ENCODE measurements at regions not wholly inside any gene's neighbourhood (a gene's known extent, or its start where the extent isn't known, plus 50 kb on each side); places are given as distances from the start of the nearest gene placed in this dataset.
"Not testable (repeated sequence)": the region's sequence is repeated elsewhere in the genome, so short reads cannot be mapped to it uniquely, and the experiment has no call there.

DNA sequence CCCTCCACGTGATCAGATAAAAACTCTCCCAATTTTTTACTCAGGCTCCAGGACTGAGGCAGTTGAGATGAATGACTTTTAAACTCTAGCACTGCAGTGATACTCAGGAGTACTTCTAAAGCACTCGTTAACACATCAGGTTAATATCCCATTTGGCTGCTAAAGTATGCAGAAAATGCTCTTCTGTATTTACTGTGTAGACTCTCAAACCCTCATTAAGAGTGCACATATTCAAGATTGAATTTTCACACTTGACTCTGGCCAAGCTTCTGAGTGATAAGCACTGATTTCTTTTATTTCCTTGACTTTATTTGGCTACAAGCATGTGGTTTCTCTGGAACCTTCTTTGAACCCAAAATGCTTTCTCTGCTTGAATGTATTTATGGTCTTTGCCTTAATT is 392.3 kb upstream of the NECTIN3 start:
- Mint-ChIP-seq H3K4me1 (no peaks in the 10 kb centered on the region), H3K27ac (no peak overlapping the region), H3K9me3 (no peaks in the 10 kb centered on the region), H3K27me3 (peaks cover 3% of the 10 kb centered on the region), H3K36me3 (ENCODE audit: low read depth) (no peaks in the 10 kb centered on the region), H3K4me3 (no peak overlapping the region)
- no peak for ATAC-seq (replicated peaks)

DNA sequence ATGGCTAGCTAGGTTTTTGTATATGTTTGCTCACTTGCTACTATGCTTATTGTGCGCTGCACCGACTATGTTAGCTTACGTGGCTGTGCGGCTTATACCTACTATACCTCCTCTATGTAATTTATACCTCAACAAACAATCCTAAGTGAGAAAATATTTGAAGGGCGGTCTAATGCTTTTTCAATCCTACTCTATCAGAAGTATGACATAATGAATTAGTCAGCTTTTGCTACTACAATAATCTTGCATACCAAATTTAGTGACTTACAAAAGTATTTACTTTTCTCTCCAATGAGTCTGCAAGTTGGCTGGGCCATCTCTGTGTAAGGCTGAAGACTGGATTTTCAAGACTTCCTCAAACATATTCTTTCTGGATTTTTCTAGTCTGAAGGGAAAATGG is 391.2 kb upstream of the NECTIN3 start:
- Mint-ChIP-seq H3K27me3 (peaks cover 3% of the 10 kb centered on the region), H3K4me3 (no peak overlapping the region), H3K9me3 (no peaks in the 10 kb centered on the region), H3K27ac (no peak overlapping the region), H3K4me1 (no peaks in the 10 kb centered on the region), H3K36me3 (ENCODE audit: low read depth) (no peaks in the 10 kb centered on the region)
- ATAC-seq (replicated peaks) = no peak

DNA sequence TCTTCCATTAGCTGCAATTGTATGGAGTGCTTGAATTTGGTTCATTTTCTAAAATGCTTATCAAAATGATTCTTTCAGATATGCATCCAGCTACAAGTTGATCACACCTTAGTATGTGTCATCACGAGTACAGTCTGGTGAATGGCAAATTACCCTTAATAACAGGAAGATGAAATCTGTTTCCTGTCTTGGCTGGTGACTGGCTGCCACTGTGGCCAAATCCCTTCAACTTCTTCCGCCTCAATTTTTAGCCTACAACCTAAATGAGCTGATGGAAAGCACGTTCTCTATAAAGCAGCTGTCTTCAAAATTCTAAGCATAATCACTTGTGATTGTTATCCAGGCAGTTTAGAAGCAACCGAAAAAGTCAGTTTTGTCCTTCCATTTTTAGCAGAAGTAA is 387.1 kb upstream of the NECTIN3 start:
- Mint-ChIP-seq H3K36me3 (ENCODE audit: low read depth) (no peaks in the 10 kb centered on the region), H3K4me1 (no peaks in the 10 kb centered on the region), H3K4me3 (no peak overlapping the region), H3K27me3 (peaks cover 3% of the 10 kb centered on the region), H3K27ac (no peak overlapping the region), H3K9me3 (no peaks in the 10 kb centered on the region)
- ATAC-seq (replicated peaks) = no peak

DNA sequence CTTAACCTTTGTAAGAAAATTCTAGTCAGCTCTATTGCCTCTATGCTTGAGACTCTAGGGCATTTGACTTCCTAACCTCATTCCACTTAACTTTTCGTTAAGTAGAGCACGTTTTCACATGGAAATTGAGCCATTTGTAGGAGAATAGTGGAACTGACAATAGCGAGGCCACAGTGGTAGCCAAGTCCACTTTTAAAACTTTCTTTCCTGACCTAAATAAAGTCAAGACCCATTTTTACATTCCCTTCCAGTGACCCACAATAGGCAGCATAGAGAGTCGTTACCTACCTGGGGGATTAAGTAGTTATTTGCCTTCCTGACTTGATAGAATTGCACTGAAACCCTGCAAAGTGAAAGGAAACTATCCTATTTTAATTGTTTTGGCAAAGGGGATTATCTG is 386.0 kb upstream of the NECTIN3 start:
- no peak for ATAC-seq (replicated peaks)
- Mint-ChIP-seq H3K4me3 (no peak overlapping the region), H3K9me3 (no peaks in the 10 kb centered on the region), H3K27ac (no peak overlapping the region), H3K36me3 (ENCODE audit: low read depth) (no peaks in the 10 kb centered on the region), H3K27me3 (peaks cover 3% of the 10 kb centered on the region), H3K4me1 (no peaks in the 10 kb centered on the region)

DNA sequence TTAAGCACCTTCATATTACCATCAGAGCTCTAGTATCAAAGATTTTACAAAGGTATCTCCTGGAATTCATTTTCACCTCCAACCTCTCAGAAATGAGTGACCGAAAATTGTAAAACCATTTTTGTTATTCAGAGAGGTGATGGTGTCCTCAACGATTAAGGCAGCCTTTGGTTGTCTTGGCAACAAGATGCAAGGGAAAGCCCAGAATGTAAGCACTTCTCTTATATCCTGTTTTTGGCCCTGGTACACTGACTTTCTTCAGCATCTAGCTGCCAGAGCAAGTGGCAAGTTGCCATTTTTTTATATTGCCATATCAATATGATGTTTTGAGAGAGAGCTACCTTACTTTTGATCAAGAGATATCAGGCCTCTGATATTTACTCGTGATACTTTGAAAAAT is 384.9 kb upstream of the NECTIN3 start:
- Mint-ChIP-seq H3K27me3 (peaks cover 3% of the 10 kb centered on the region), H3K4me3 (no peak overlapping the region)

DNA sequence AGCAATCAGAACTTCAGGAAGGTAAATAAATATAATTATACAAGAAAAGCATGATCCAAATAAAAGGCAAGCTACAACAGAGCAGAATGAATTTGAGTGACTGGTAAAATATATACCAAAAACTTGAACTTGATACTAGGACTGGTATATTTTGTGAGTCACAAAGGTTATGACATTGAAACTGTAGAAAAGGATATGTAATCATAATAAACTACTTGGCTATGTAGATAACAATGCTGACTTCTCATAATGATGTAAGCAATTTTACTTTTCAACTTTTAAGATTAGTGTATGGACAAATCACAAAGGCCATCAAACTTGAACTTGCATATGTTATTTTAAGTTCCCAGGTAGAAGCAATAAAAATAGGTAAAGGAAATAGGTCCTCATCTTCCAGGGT is 384.5 kb upstream of the NECTIN3 start:
- H3K9me3 Mint-ChIP-seq = no peaks in the 10 kb centered on the region
- H3K4me1 Mint-ChIP-seq = no peaks in the 10 kb centered on the region
- H3K4me3 Mint-ChIP-seq = no peak overlapping the region
- H3K27me3 Mint-ChIP-seq = peaks cover 3% of the 10 kb centered on the region
- H3K27ac Mint-ChIP-seq = no peak overlapping the region
- ATAC-seq (replicated peaks) = no peak
- no peaks in the 10 kb centered on the region for H3K36me3 Mint-ChIP-seq (ENCODE audit: low read depth)

More for the DNA sequence above, 384.9 kb upstream of the NECTIN3 start:
- no peak for ATAC-seq (replicated peaks)
- Mint-ChIP-seq H3K4me1 (no peaks in the 10 kb centered on the region), H3K36me3 (ENCODE audit: low read depth) (no peaks in the 10 kb centered on the region), H3K9me3 (no peaks in the 10 kb centered on the region), H3K27ac (no peak overlapping the region)

DNA sequence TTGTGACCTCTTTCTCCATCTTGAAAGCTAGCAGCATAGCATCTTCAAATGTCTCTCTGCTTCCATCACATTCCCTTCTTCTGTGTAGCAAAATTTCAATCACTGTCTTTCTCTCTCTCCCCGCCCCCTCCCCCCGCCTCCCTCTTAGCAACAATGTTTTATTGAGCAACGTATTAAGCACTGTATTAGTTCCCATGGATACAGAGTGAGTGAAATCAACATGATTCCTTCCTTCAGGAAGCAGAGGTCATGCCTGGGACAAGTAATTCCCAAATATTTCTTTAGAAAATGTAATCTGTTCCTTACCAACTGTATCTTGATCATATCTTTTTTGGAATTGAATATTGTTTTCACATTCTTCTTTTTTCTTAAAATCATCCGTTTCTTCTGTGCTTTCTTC is 373.7 kb upstream of the NECTIN3 start:
- no peaks in the 10 kb centered on the region for H3K9me3 Mint-ChIP-seq
- H3K27ac Mint-ChIP-seq = no peak overlapping the region
- H3K4me1 Mint-ChIP-seq = no peaks in the 10 kb centered on the region
- no peak overlapping the region for H3K4me3 Mint-ChIP-seq
- no peaks in the 10 kb centered on the region for H3K36me3 Mint-ChIP-seq (ENCODE audit: low read depth)
- no peaks in the 10 kb centered on the region for H3K27me3 Mint-ChIP-seq
- no peak for ATAC-seq (replicated peaks)

DNA sequence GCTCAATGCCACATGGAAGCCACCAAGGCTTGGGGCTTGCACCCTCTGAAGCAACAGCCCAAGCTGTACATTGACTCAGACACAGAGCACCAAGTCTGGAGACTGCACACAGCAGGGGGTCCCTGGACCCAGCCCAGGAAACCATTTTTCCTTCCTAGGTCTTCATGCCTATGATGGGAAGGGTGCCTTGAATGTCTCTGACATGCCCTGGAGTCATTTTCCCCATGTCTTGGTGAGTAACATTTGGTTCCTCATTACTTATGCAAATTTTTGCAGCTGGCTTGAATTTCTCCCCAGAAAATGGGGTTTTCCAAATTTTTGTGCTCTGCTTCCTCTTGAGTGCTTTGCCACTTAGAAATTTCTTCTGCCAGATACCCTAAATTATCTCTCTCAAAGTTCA is 367.3 kb upstream of the NECTIN3 start:
- H3K4me1 Mint-ChIP-seq; H3K36me3 Mint-ChIP-seq (ENCODE audit: low read depth); H3K4me3 Mint-ChIP-seq; H3K27ac Mint-ChIP-seq; ATAC-seq (replicated peaks); H3K27me3 Mint-ChIP-seq; H3K9me3 Mint-ChIP-seq: not testable (repeated sequence)

DNA sequence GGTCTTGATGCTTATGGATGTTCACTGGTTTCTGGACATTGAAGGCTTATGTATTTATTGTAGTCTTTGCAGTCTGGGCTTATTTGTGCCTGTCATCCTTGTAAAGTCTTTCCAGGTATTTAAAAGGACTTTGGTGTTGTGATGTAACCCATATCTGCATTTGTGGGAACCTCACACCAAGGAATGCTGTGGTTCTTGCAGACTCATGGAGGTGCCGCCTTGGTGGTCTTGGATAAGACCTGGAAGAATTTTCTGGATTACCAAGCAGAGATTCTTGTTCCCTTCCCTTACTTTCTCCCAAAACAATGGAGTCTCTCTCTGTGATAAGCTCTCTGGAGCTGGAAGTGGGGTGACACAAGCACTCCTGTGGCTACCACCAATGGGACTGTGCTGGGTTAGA is 363.5 kb upstream of the NECTIN3 start:
- Mint-ChIP-seq H3K4me3 (no peak overlapping the region), H3K9me3 (no peaks in the 10 kb centered on the region), H3K27ac (no peak overlapping the region), H3K4me1 (no peaks in the 10 kb centered on the region), H3K27me3 (peaks cover 8% of the 10 kb centered on the region), H3K36me3 (ENCODE audit: low read depth) (no peaks in the 10 kb centered on the region)
- ATAC-seq (replicated peaks) = no peak

DNA sequence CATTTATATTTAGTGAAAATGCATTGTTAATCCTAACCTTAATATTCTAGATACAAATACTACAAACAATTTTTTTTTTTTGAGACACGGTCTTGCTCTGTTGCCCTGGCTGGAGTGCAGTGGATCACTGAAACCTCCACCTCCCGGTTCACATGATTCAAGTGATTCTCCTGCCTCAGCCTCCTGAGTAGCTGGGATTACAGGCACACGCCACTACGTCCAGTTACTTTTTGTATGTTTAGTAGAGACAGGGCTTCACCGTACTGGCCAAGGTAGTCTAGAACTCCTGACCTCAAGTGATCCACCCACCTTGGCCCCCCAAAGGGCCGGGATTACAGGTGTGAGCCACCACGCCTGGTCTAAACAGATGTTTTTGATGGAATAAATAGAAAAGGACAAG is 361.5 kb upstream of the NECTIN3 start:
- no peak overlapping the region for H3K4me3 Mint-ChIP-seq
- no peak overlapping the region for H3K27ac Mint-ChIP-seq
- no peaks in the 10 kb centered on the region for H3K9me3 Mint-ChIP-seq
- H3K27me3 Mint-ChIP-seq = peaks cover 8% of the 10 kb centered on the region
- H3K36me3 Mint-ChIP-seq (ENCODE audit: low read depth) = no peaks in the 10 kb centered on the region
- no peak for ATAC-seq (replicated peaks)
- H3K4me1 Mint-ChIP-seq = no peaks in the 10 kb centered on the region

DNA sequence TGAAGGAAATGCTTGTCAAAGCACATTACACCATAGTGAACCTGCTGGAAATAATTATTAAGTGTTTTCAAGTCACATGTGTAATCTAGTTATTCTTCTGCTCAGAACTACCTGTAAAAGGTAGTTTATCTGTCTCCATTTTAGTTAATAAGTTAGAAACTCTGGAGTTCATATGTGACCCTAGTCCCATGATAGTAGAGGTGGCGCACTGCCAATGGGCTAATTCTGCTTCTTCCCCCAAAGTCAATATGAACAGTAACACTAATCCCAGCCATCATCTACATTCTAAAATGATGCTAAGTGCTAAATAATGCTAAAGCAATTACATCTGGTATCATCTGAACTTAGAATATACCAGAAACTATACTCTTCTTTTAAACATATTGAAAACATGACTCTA is 361.0 kb upstream of the NECTIN3 start:
- Mint-ChIP-seq H3K36me3 (ENCODE audit: low read depth) (no peaks in the 10 kb centered on the region), H3K4me3 (no peak overlapping the region), H3K9me3 (no peaks in the 10 kb centered on the region), H3K27ac (no peak overlapping the region), H3K4me1 (no peaks in the 10 kb centered on the region), H3K27me3 (peaks cover 8% of the 10 kb centered on the region)
- no peak for ATAC-seq (replicated peaks)

DNA sequence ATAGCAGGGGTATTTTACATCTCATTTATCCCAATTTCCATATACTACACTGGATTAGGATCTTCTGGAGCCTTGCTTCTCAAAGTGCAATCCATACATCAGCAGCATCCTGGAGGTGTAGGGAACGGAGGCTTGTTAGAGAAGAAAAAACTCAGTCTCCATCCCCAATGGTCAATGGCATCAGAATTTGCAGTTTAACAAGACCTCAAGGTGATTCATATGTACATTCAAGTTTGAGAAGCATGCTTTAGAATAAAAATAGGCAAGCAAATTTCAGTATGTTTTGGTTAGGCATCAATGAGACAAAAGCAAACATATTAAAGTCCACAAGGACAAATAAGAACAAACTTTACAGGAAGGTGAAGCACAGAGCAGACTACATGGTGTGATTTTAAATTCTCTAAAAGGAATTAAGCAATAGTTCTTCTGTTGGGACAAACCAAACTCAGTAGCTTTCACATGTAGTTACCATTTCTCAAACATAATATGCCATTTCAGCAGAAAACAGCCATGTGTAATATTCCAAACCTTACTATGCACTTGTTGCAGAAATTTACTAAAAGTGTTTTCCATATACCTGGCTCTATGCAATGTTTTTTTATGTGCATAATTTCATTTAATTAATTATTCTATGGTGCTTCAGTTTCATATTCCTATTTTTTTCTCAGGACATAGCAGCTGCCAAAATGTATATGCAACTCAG is 360.3 kb upstream of the NECTIN3 start:
- no peak for ATAC-seq (replicated peaks)
- Mint-ChIP-seq H3K27me3 (peaks cover 8% of the 10 kb centered on the region), H3K9me3 (no peaks in the 10 kb centered on the region), H3K4me3 (no peak overlapping the region), H3K4me1 (no peaks in the 10 kb centered on the region), H3K27ac (no peak overlapping the region), H3K36me3 (ENCODE audit: low read depth) (no peaks in the 10 kb centered on the region)

DNA sequence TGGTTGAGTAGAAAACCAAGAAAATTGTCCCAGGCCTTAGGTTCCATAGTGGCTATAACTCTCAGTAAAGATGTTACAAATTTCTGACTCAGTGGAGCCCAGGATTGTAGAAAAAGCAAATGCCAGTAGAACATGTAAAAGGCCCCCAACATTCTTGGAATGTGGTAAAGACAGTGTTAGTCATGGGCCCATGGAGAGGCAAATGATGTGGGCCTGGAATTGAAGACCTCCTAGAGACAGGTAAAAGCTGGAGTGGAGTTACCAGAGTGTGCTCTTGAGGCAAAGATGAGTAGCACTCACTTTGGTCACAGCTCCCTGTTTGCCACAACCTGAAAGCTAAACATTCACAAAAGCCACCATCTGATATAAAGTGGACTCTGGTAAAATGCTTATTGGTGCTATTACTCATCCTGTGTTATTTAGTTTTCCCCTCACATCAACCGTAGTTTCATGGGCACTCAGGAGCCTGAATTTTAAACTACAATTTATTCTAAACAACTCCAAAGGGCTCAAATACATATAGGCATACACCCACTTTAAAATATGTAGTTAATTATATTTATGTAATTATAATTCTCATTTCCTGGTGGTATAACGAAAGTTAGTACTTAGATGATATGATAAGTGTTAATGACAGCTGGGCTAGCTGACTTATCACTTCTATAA is 359.6 kb upstream of the NECTIN3 start:
- peaks cover 8% of the 10 kb centered on the region for H3K27me3 Mint-ChIP-seq
- no peaks in the 10 kb centered on the region for H3K36me3 Mint-ChIP-seq (ENCODE audit: low read depth)
- H3K27ac Mint-ChIP-seq = no peak overlapping the region
- no peaks in the 10 kb centered on the region for H3K4me1 Mint-ChIP-seq
- H3K9me3 Mint-ChIP-seq = no peaks in the 10 kb centered on the region
- no peak for ATAC-seq (replicated peaks)
- no peak overlapping the region for H3K4me3 Mint-ChIP-seq

DNA sequence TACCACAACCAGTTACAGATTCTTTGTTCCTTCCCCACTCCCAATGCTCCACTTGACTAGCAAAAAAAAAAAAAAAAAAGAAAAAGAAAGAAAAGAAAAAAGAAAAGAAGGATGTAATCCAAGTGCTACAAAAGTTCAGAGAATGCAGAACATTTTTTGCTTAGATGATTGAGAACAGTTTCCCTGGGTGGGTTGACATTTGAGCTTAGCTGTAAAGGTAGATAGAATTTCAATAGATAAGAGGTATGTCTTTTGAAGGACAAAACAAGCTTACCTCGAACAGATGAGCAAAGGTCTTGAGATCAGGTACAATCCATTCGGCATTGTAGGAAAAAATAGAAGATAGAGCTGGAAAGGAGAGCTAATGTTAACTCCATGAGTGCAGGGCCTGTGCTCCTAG is 344.6 kb upstream of the NECTIN3 start:
- no peak for ATAC-seq (replicated peaks)
- Mint-ChIP-seq H3K27ac (no peak overlapping the region), H3K4me3 (no peak overlapping the region), H3K27me3 (peaks cover 5% of the 10 kb centered on the region), H3K4me1 (no peaks in the 10 kb centered on the region), H3K9me3 (no peaks in the 10 kb centered on the region), H3K36me3 (ENCODE audit: low read depth) (no peaks in the 10 kb centered on the region)

DNA sequence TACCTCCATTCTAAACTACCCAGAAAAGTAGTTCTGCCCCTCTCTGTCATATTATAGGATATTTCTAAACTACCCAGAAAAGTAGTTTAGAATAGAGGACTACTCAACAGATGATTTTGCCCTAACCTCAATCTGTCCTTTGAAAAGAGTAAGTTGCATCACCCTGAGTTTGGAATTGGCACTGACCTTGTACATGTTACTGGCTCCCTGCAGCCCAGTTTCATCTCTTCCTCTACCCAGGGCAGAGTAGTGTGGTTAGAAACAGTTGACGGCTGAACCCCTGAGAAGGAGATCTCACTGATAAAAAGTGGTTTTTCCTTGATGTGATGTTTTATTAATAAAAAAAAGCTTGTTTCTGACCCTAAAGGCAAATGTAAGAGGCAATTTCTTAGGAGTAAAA is 340.5 kb upstream of the NECTIN3 start:
- Mint-ChIP-seq H3K4me1 (no peaks in the 10 kb centered on the region), H3K9me3 (no peaks in the 10 kb centered on the region), H3K27ac (no peak overlapping the region), H3K4me3 (no peak overlapping the region), H3K27me3 (peaks cover 10% of the 10 kb centered on the region), H3K36me3 (ENCODE audit: low read depth) (no peaks in the 10 kb centered on the region)
- no peak for ATAC-seq (replicated peaks)
